CD4-positive, alpha-beta T cell (primary cell): ENCODE measurements at regions not wholly inside any gene's neighbourhood (a gene's known extent, or its start where the extent isn't known, plus 50 kb on each side); places are given as distances from the start of the nearest gene placed in this dataset.

Experiments
- ATAC-seq: fragments of 200-7000 bp; cut with Tn5 transposase; one replicate; pipeline ENCODE4 v1.10.0; 2022; ENCODE audit warnings: mild to moderate bottlenecking; ENCODE audit not compliant: poor library complexity
- CTCF ChIA-PET: fragments of 350-600 bp; sonication (Branson Sonifier 250); formaldehyde crosslinking; loops from one replicate; lab custom pipeline; 2021; ENCODE audit warnings: antibody characterized with exemption, inconsistent platforms; lab: Charles Lee
- POLR2A ChIA-PET: fragments of 350-600 bp; sonication (Branson Sonifier 250); formaldehyde crosslinking; loops from one replicate; lab custom pipeline; 2021; ENCODE audit warnings: antibody characterized with exemption, inconsistent platforms; lab: Charles Lee
- DNase-seq, 14 experiments: peaks; one replicate each; pipeline ENCODE4 v3.0.0-alpha.2; 2013 to 2020; ENCODE audit warnings: mixed read lengths in 2 of 14
- H3K27ac ChIP-seq, 2 donors: one replicate each; pipeline versions ENCODE4 v1.5.1 to v1.7.0; 2013; ENCODE audit warnings: low read length in 2 of 2, low read depth in 1 of 2, mild to moderate bottlenecking in 1 of 2
- H3K27me3 ChIP-seq, 2 experiments: 1 replicate in 1 of 2; 2 replicates in 1 of 2; pipeline versions ENCODE4 v1.6.1 to v1.7.0; 2013; ENCODE audit warnings: low read length in 2 of 2, control low read depth in 1 of 2, mild to moderate bottlenecking in 1 of 2, moderate library complexity in 1 of 2; ENCODE audit not compliant: insufficient read depth in 2 of 2, control insufficient read depth in 1 of 2
- H3K36me3 ChIP-seq: one replicate; pipeline ENCODE4 v1.6.1; 2013; ENCODE audit warnings: low read length, control low read depth; ENCODE audit not compliant: insufficient read depth
- H3K4me1 ChIP-seq: one replicate; pipeline ENCODE4 v1.6.1; 2013; ENCODE audit warnings: low read length, control low read depth; ENCODE audit not compliant: insufficient read depth
- H3K4me3 ChIP-seq: one replicate; pipeline ENCODE4 v1.5.1; 2013; ENCODE audit warnings: mild to moderate bottlenecking, low read length, moderate library complexity
- H3K9me3 ChIP-seq, 2 experiments: 1 replicate in 1 of 2; 2 replicates in 1 of 2; pipeline versions ENCODE4 v1.6.1 to v1.7.0; 2013; ENCODE audit warnings: low read length in 2 of 2, mild to moderate bottlenecking in 2 of 2, control low read depth in 1 of 2, moderate library complexity in 1 of 2; ENCODE audit not compliant: control insufficient read depth in 1 of 2, insufficient read depth in 1 of 2
- H3K27ac Mint-ChIP-seq: one replicate; pipeline ENCODE4 v1.8.0; 2020; ENCODE audit warnings: mixed read lengths
- H3K27me3 Mint-ChIP-seq: one replicate; pipeline ENCODE4 v1.8.0; 2021; ENCODE audit warnings: mixed read lengths
- H3K36me3 Mint-ChIP-seq: one replicate; pipeline ENCODE4 v1.8.0; 2021; ENCODE audit warnings: low read depth, mixed read lengths
- H3K4me1 Mint-ChIP-seq: one replicate; pipeline ENCODE4 v1.8.0; 2021; ENCODE audit warnings: low read depth, mixed read lengths
- H3K4me3 Mint-ChIP-seq: one replicate; pipeline ENCODE4 v1.8.0; 2020; ENCODE audit warnings: mild to moderate bottlenecking, mixed read lengths
- H3K9me3 Mint-ChIP-seq: one replicate; pipeline ENCODE4 v1.8.0; 2020; ENCODE audit warnings: mixed read lengths
- intact Hi-C, 2 experiments: fragments of 100-400 bp; cut with DNase I in 1 of 2; cut with micrococcal nuclease in 1 of 2; formaldehyde crosslinking; loops; one replicate each; pipeline versions ENCODE4 v1.15.1 to v1.9.0; 2023 to 2025; cut with DNase I, micrococcal nuclease
- TF ChIP-seq, protein P1 (sequence below): fragments of 200-600 bp; IDR thresholded peaks from one replicate; pipeline ENCODE4 v1.8.0; 2022; ENCODE audit warnings: antibody characterized with exemption, mild to moderate bottlenecking

DNA sequence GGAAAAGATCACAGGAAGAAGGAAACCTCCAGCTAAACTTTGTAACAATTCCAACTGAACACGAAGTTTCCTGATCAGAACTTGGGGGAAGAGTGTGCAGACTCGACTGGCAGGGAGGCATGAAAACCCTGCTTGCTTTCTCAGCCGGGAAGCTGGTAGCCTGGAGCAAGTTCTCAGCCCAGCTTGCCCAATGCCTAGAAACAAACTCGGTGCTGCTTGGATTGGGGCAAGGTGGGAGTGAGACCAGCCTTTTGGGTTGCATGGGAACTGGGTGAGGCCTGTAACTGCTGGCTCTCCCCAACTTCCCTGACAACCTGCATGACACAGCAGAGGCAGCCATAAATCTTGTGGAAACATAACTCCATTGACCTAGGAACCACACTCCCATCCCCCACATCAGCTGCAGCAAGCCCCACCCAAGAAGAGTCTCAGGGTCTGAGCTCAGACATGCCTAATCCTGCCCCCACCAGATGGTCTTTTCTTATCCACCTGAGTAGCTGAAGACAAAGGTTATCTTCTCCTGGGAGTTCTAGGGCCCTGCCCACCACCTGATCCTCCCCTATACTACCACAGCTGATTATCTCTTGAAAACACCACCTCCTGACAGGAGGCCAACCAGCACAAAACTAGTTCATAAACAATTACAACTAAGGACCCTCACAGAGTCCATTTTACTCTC lies 1859.7 kb upstream of the CELF4 start:
- Mint-ChIP-seq H3K36me3 (no peaks in the 10 kb centered on the region), H3K4me1 (no peaks in the 10 kb centered on the region), H3K9me3 (peaks cover 16% of the 10 kb centered on the region), H3K27ac (no peak overlapping the region), H3K4me3 (no peak overlapping the region), H3K27me3 (no peaks in the 10 kb centered on the region)
- TF ChIP-seq, protein P1, sequence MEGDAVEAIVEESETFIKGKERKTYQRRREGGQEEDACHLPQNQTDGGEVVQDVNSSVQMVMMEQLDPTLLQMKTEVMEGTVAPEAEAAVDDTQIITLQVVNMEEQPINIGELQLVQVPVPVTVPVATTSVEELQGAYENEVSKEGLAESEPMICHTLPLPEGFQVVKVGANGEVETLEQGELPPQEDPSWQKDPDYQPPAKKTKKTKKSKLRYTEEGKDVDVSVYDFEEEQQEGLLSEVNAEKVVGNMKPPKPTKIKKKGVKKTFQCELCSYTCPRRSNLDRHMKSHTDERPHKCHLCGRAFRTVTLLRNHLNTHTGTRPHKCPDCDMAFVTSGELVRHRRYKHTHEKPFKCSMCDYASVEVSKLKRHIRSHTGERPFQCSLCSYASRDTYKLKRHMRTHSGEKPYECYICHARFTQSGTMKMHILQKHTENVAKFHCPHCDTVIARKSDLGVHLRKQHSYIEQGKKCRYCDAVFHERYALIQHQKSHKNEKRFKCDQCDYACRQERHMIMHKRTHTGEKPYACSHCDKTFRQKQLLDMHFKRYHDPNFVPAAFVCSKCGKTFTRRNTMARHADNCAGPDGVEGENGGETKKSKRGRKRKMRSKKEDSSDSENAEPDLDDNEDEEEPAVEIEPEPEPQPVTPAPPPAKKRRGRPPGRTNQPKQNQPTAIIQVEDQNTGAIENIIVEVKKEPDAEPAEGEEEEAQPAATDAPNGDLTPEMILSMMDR: no peak
- intact Hi-C loops: no loop called here
- ChIA-PET CTCF (no interaction called here), POLR2A (no interaction called here)
- no peak overlapping the region for H3K27ac ChIP-seq
- DNase-seq (no peak), ATAC-seq (no peak)
- no peaks in the 10 kb centered on the region for H3K27me3 ChIP-seq
- no peak overlapping the region for H3K4me3 ChIP-seq
- H3K4me1 ChIP-seq: no peaks in the 10 kb centered on the region
- H3K9me3 ChIP-seq: peaks cover 0 to 7% of the 10 kb centered on the region in 2 experiments
- no peaks in the 10 kb centered on the region for H3K36me3 ChIP-seq

DNA sequence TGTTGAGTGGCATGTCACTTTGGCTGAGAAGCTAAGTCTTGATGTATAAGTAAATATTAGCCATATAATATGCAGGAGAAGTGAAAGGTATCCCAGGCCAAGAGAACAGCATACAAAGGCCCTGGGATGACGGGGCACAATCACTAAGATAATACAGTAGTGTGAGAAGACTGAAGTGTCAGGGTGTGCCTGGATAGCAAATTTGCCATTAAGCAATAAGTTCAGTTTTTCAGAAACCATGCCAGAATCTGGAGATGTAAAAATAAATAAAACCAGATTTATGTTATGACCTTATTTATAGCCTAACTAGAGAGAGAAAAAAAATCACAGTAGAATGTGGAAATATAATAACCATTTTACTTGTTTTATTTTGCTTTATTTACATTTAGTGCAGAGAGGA lies 1858.7 kb upstream of the CELF4 start:
- TF ChIP-seq, protein P1: no peak
- CTCF ChIA-PET: no interaction called here
- ATAC-seq (no peak), DNase-seq (no peak)
- Mint-ChIP-seq H3K4me1 (no peaks in the 10 kb centered on the region), H3K4me3 (no peak overlapping the region), H3K9me3 (peaks cover 14% of the 10 kb centered on the region), H3K36me3 (no peaks in the 10 kb centered on the region), H3K27me3 (no peaks in the 10 kb centered on the region), H3K27ac (no peak overlapping the region)
- H3K36me3 ChIP-seq: no peaks in the 10 kb centered on the region
- H3K9me3 ChIP-seq: peaks cover 0 to 7% of the 10 kb centered on the region in 2 experiments
- intact Hi-C loops: no loop called here
- POLR2A ChIA-PET: no interaction called here
- H3K27me3 ChIP-seq: no peaks in the 10 kb centered on the region
- no peak overlapping the region for H3K4me3 ChIP-seq
- H3K4me1 ChIP-seq: no peaks in the 10 kb centered on the region
- no peak overlapping the region for H3K27ac ChIP-seq

DNA sequence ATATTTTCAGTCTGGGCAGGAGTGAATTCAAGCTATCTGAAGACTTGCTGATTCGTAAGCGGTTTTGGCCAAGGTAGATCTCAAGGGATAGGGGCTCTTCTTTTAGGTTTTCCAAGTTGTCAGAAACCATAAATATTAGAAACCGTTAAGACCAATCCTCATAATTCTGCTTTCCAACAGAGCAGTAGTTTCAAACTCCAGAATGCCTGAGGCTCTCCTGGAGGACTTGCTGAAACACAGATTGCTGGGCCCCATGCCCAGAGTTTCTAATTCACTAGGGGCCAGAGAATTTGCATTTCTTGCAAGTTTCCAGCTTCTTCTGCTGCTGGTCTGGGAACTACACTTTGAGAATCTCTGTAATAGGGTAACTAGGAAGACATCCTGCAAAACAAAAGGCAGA lies 1855.7 kb upstream of the CELF4 start:
- H3K27ac ChIP-seq: no peak overlapping the region
- peaks cover 0 to 7% of the 10 kb centered on the region in 2 experiments for H3K9me3 ChIP-seq
- H3K27ac Mint-ChIP-seq: no peak overlapping the region
- no peaks in the 10 kb centered on the region for H3K27me3 Mint-ChIP-seq
- peaks cover 3% of the 10 kb centered on the region for H3K9me3 Mint-ChIP-seq
- no peaks in the 10 kb centered on the region for H3K36me3 Mint-ChIP-seq
- no peak overlapping the region for H3K4me3 Mint-ChIP-seq
- H3K36me3 ChIP-seq: no peaks in the 10 kb centered on the region
- ChIA-PET CTCF (no interaction called here), POLR2A (no interaction called here)
- intact Hi-C loops: no loop called here
- H3K4me1 Mint-ChIP-seq: no peaks in the 10 kb centered on the region
- H3K4me1 ChIP-seq: no peaks in the 10 kb centered on the region
- DNase-seq (no peak), ATAC-seq (no peak)
- H3K4me3 ChIP-seq: no peak overlapping the region
- H3K27me3 ChIP-seq: no peaks in the 10 kb centered on the region
- TF ChIP-seq, protein P1: no peak
